SK-N-SH (cell line): ENCODE measurements at regions not wholly inside any gene's neighbourhood (a gene's known extent, or its start where the extent isn't known, plus 50 kb on each side); places are given as distances from the start of the nearest gene placed in this dataset.

Source experiments
- CTCF ChIP-seq: fragments of 200-600 bp; sonication (generic); IDR thresholded peaks from 2 replicates; pipeline ENCODE4 v1.6.1; 2017; ENCODE audit warnings: antibody characterized with exemption, mild to moderate bottlenecking, moderate library complexity
- POLR2AphosphoS5 ChIP-seq: IDR thresholded peaks from 2 replicates; pipeline ENCODE4 v1.6.1; 2012; ENCODE audit warnings: low read depth, low read length
- RAD21 ChIP-seq: IDR thresholded peaks from 2 replicates; pipeline ENCODE4 v1.6.1; 2012; ENCODE audit warnings: mild to moderate bottlenecking, low read length
- RXRA ChIP-seq: IDR thresholded peaks from 2 replicates; pipeline ENCODE4 v1.4.0; 2012; ENCODE audit warnings: low read depth, mild to moderate bottlenecking, borderline replicate concordance
- SMC3 ChIP-seq: IDR thresholded peaks from 2 replicates; pipeline ENCODE4 v1.6.1; 2012; ENCODE audit warnings: low read depth, low read length, improper control_type of control experiment

GRCh38 chr4:188657365-188657764 is 518.1 kb downstream of the TRIML1 start:
- no peak for TF ChIP-seq SMC3
- TF ChIP-seq POLR2AphosphoS5, result no peak
- no peak for TF ChIP-seq CTCF
- no peak for TF ChIP-seq RXRA
- no peak for TF ChIP-seq RAD21
